HG03439 (cell line): ENCODE measurements at regions not wholly inside any gene's neighbourhood (a gene's known extent, or its start where the extent isn't known, plus 50 kb on each side); places are given as distances from the start of the nearest gene placed in this dataset.

Source experiments
- ATAC-seq: cut with Tn5 transposase; IDR thresholded peaks from one replicate; pipeline ENCODE4 v1.9.1; 2021; ENCODE audit warnings: mild to moderate bottlenecking, moderate library complexity; ENCODE audit not compliant: unreplicated experiment

GRCh38 chr2:104577143-104577542, 276.8 kb upstream of the POU3F3 start:
- ATAC-seq: no peak

GRCh38 chr2:104582471-104582870, 271.4 kb upstream of the POU3F3 start:
- ATAC-seq: no peak

- no peak for ATAC-seq
These were observed 270.1 kb upstream of the POU3F3 start for GRCh38 chr2:104583811-104584210.

- no peak for ATAC-seq
These were observed 269.5 kb upstream of the POU3F3 start for GRCh38 chr2:104584393-104584792.

- ATAC-seq: no peak
These were observed 258.3 kb upstream of the POU3F3 start for GRCh38 chr2:104595576-104595975.

GRCh38 chr2:104597942-104598341, 256.0 kb upstream of the POU3F3 start:
- no peak for ATAC-seq

- no peak for ATAC-seq
These were observed 255.3 kb upstream of the POU3F3 start for GRCh38 chr2:104598636-104599035.

- ATAC-seq: no peak
These were observed 254.0 kb upstream of the POU3F3 start for GRCh38 chr2:104599787-104600510.

GRCh38 chr2:104606056-104606455, 247.9 kb upstream of the POU3F3 start:
- no peak for ATAC-seq

- ATAC-seq: no peak
These were observed 237.1 kb upstream of the POU3F3 start for GRCh38 chr2:104616856-104617255.

GRCh38 chr2:104620801-104621200, 233.1 kb upstream of the POU3F3 start:
- ATAC-seq: no peak

- no peak for ATAC-seq
These were observed 218.3 kb upstream of the POU3F3 start for GRCh38 chr2:104635608-104636007.

- no peak for ATAC-seq
These were observed 215.6 kb upstream of the POU3F3 start for GRCh38 chr2:104638190-104638858.

- ATAC-seq: no peak
These were observed 215.1 kb upstream of the POU3F3 start for GRCh38 chr2:104638859-104639202.

GRCh38 chr2:104641786-104642185, 212.1 kb upstream of the POU3F3 start:
- no peak for ATAC-seq

GRCh38 chr2:104648376-104648775, 205.5 kb upstream of the POU3F3 start:
- ATAC-seq: no peak

GRCh38 chr2:104649866-104650265, 204.0 kb upstream of the POU3F3 start:
- ATAC-seq: no peak

GRCh38 chr2:104650405-104650996, 203.4 kb upstream of the POU3F3 start:
- ATAC-seq: no peak

- ATAC-seq: no peak
These were observed 199.1 kb upstream of the POU3F3 start for GRCh38 chr2:104654811-104655210.

GRCh38 chr2:104656571-104657163, 197.2 kb upstream of the POU3F3 start:
- no peak for ATAC-seq

- no peak for ATAC-seq
These were observed 195.6 kb upstream of the POU3F3 start for GRCh38 chr2:104658144-104658835.
